Uterus (tissue), 3 donors: ENCODE measurements at regions not wholly inside any gene's neighbourhood (a gene's known extent, or its start where the extent isn't known, plus 50 kb on each side); places are given as distances from the start of the nearest gene placed in this dataset.

ENCODE experiments used
- DNase-seq, 2 donors: peaks; one replicate each; pipeline ENCODE4 v3.0.0-alpha.2; 2019 to 2020
- H3K27ac ChIP-seq, 2 donors: fragments of 200-600 bp; sonication (generic); 1 replicate in 1 of 2; 2 replicates in 1 of 2; pipeline ENCODE4 v1.5.1; 2016 to 2018
- H3K27me3 ChIP-seq, 2 donors: fragments of 200-600 bp; sonication (generic); one replicate each; pipeline ENCODE4 v1.5.1; 2018 to 2019; ENCODE audit warnings: control low read depth in 1 of 2
- H3K36me3 ChIP-seq, 2 donors: fragments of 200-600 bp; sonication (generic); one replicate each; pipeline ENCODE4 v1.5.1; 2019; ENCODE audit warnings: control low read depth in 1 of 2
- H3K4me1 ChIP-seq, 2 donors: fragments of 200-600 bp; sonication (generic); one replicate each; pipeline ENCODE4 v1.5.1; 2018 to 2019; ENCODE audit warnings: control low read depth in 1 of 2
- H3K4me3 ChIP-seq, 2 donors: fragments of 200-600 bp; sonication (generic); 1 replicate in 1 of 2; 2 replicates in 1 of 2; pipeline ENCODE4 v1.5.1; 2018 to 2019; ENCODE audit warnings: mild to moderate bottlenecking in 1 of 2
- H3K9me3 ChIP-seq, 2 donors: fragments of 200-600 bp; sonication (generic); one replicate each; pipeline ENCODE4 v1.5.1; 2019; ENCODE audit warnings: control low read depth in 1 of 2
- CTCF ChIP-seq, 4 experiments: fragments of 200-600 bp in 2 of 4; fragments of 450-650 bp in 2 of 4; sonication (generic) in 2 of 4; IDR thresholded peaks; one replicate each; pipeline ENCODE4 v1.5.1; 2016 to 2019; ENCODE audit warnings: antibody characterized with exemption in 4 of 4, mild to moderate bottlenecking in 2 of 4, moderate library complexity in 1 of 4
- POLR2A ChIP-seq, 2 donors: fragments of 450-650 bp; IDR thresholded peaks; one replicate each; pipeline ENCODE4 v1.6.1; 2016; ENCODE audit warnings: antibody characterized with exemption in 2 of 2, mild to moderate bottlenecking in 1 of 2, moderate library complexity in 1 of 2
- intact Hi-C: fragments of 100-400 bp; cut with DNase I; formaldehyde crosslinking; loops from one replicate; pipeline ENCODE4 v1.15.1; 2023; ENCODE audit warnings: low total_unique reads
- donor health status: DM: yes; HTN: yes; CAD: no.

DNA sequence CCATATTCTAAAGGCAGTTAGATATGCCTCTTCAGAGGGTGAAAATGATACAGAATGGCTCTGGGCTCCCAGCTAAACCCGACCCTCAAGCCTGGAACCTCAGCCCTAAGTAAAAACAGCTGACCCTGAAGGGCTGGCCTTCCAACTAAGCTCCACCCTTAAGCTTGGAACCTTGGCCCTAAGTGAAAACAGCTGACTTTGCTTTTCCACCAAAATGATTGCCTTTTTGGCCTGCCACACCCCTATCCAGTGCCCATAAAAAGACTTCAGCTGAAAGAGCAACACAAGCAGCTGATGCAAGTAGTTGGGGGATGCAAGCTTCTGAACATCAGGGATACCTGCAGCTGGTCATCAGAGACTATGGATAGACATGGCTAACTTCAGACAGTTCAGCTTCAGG is 647.4 kb upstream of the SGCD start:
- DNase-seq: no peak
- H3K9me3 ChIP-seq: peaks cover 0 to 4% of the 10 kb centered on the region in 2 donors
- H3K4me3 ChIP-seq: no peak overlapping the region
- no peaks in the 10 kb centered on the region for H3K36me3 ChIP-seq
- TF ChIP-seq POLR2A (IDR thresholded peaks at IDR 0.05) (no peak), CTCF (IDR thresholded peaks at IDR 0.05) (no peak)
- no peak overlapping the region for H3K27ac ChIP-seq
- no peaks in the 10 kb centered on the region for H3K27me3 ChIP-seq
- H3K4me1 ChIP-seq: no peaks in the 10 kb centered on the region
- intact Hi-C loops: no loop called here

- Histone ChIP-seq H3K4me3 (no peak overlapping the region), H3K36me3 (no peaks in the 10 kb centered on the region), H3K27ac (no peak overlapping the region), H3K27me3 (no peaks in the 10 kb centered on the region), H3K9me3 (no peaks in the 10 kb centered on the region), H3K4me1 (no peaks in the 10 kb centered on the region)
- TF ChIP-seq POLR2A (IDR thresholded peaks at IDR 0.05) (no peak), CTCF (IDR thresholded peaks at IDR 0.05) (no peak)
- no peak for DNase-seq
- intact Hi-C loops: no loop called here
These were observed 642.5 kb upstream of the SGCD start for GRCh38 chr5:155684417-155684816.

DNA sequence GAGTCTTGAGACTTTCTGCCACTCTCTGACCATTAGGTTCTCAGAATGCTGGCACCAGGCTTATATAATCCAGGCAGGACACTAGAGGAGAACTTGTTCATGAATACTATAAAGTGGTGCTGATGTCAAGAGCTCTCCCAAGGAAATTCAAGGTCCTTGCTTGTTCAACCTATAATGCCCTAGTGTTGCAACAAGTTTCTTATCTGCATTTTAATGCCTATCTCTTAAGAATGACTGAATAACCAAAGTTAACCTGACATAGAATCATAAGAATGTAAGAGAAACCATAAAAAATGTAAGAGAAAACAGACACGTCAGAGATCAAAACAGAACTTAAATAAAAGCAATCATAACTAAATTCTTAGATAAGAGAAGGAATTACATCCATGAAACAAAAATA is 640.8 kb upstream of the SGCD start:
- H3K4me1 ChIP-seq: no peaks in the 10 kb centered on the region
- H3K36me3 ChIP-seq: no peaks in the 10 kb centered on the region
- no peaks in the 10 kb centered on the region for H3K27me3 ChIP-seq
- no peak overlapping the region for H3K27ac ChIP-seq
- no peaks in the 10 kb centered on the region for H3K9me3 ChIP-seq
- TF ChIP-seq POLR2A (IDR thresholded peaks at IDR 0.05) (no peak), CTCF (IDR thresholded peaks at IDR 0.05) (no peak)
- no peak for DNase-seq
- H3K4me3 ChIP-seq: no peak overlapping the region
- intact Hi-C loops: no loop called here

GRCh38 chr5:155689406-155689805 is 637.6 kb upstream of the SGCD start:
- H3K4me3 ChIP-seq: no peak overlapping the region
- no peaks in the 10 kb centered on the region for H3K4me1 ChIP-seq
- no peaks in the 10 kb centered on the region for H3K27me3 ChIP-seq
- H3K36me3 ChIP-seq: no peaks in the 10 kb centered on the region
- intact Hi-C loops: no loop called here
- no peak for DNase-seq
- H3K9me3 ChIP-seq: peaks cover 0 to 3% of the 10 kb centered on the region in 2 donors
- TF ChIP-seq CTCF (IDR thresholded peaks at IDR 0.05) (no peak), POLR2A (IDR thresholded peaks at IDR 0.05) (no peak)
- H3K27ac ChIP-seq: no peak overlapping the region

GRCh38 chr5:155696362-155696761 is 630.6 kb upstream of the SGCD start:
- H3K9me3 ChIP-seq: peaks cover 0 to 3% of the 10 kb centered on the region in 2 donors
- DNase-seq: no peak
- intact Hi-C loops: no loop called here
- H3K27ac ChIP-seq: no peak overlapping the region
- TF ChIP-seq CTCF (IDR thresholded peaks at IDR 0.05) (no peak), POLR2A (IDR thresholded peaks at IDR 0.05) (no peak)
- no peak overlapping the region for H3K4me3 ChIP-seq
- H3K4me1 ChIP-seq: no peaks in the 10 kb centered on the region
- no peaks in the 10 kb centered on the region for H3K27me3 ChIP-seq
- no peaks in the 10 kb centered on the region for H3K36me3 ChIP-seq
